ENCODE measurements at regions not wholly inside any gene's neighbourhood (a gene's known extent, or its start where the extent isn't known, plus 50 kb on each side); places are given as distances from the start of the nearest gene placed in this dataset.

DNA sequence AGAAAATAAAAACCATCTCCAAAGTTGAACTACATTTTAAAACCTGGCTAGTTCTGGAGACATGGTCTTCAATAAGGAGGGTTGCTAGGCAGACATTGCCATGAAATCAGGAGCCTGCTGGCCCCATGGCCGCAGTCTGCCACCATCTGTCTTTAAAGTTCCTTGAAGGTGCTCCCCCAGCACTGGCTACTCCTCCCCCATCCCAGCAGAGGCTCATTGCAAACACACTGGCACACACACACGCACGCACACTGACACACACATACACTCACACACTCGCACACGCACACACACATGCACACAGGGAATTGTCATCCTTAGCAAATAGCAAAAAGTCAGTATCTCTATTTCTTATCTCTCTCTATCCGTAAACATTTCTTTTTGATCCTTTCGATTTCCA is 68.4 kb downstream of the ZIC5 start:
- Histone ChIP-seq H3K27ac (ENCODE audit: low read depth, low read length) (no peak overlapping the region), H3K36me3 (ENCODE audit: control insufficient read depth, insufficient read depth, low read length) (no peaks in the 10 kb centered on the region), H3K4me3 (ENCODE audit: low read depth, low read length) (no peak overlapping the region), H3K27me3 (ENCODE audit: control insufficient read depth, insufficient read depth, low read length) (peaks cover 17% of the 10 kb centered on the region), H3K9me3 (ENCODE audit: control insufficient read depth, insufficient read depth, low read length) (no peaks in the 10 kb centered on the region), H3K4me1 (ENCODE audit: control insufficient read depth, insufficient read depth, low read length) (no peaks in the 10 kb centered on the region)
- no peak for DNase-seq (ENCODE audit: low read depth in 4 of 6, low spot score in 6 of 6)
- WGBS (ENCODE audit: insufficient coverage) = 79% methylated on average over 5 of the region's 7 CpGs

GRCh38 chr13:99902657-99903056 is 68.9 kb downstream of the ZIC5 start:
- Histone ChIP-seq H3K27me3 (ENCODE audit: control insufficient read depth, insufficient read depth, low read length) (peaks cover 19% of the 10 kb centered on the region), H3K4me1 (ENCODE audit: control insufficient read depth, insufficient read depth, low read length) (no peaks in the 10 kb centered on the region), H3K9me3 (ENCODE audit: control insufficient read depth, insufficient read depth, low read length) (no peaks in the 10 kb centered on the region), H3K36me3 (ENCODE audit: control insufficient read depth, insufficient read depth, low read length) (no peaks in the 10 kb centered on the region), H3K4me3 (ENCODE audit: low read depth, low read length) (no peak overlapping the region), H3K27ac (ENCODE audit: low read depth, low read length) (no peak overlapping the region)
- 66% methylated on average over 4 of the region's 4 CpGs for WGBS (ENCODE audit: insufficient coverage)
- DNase-seq (ENCODE audit: low read depth in 4 of 6, low spot score in 6 of 6) = no peak

GRCh38 chr13:99900960-99901359 is 70.6 kb downstream of the ZIC5 start:
- no peaks in the 10 kb centered on the region for H3K36me3 ChIP-seq (ENCODE audit: control insufficient read depth, insufficient read depth, low read length)
- no peak for DNase-seq (ENCODE audit: low read depth in 4 of 6, low spot score in 6 of 6)
- no peaks in the 10 kb centered on the region for H3K9me3 ChIP-seq (ENCODE audit: control insufficient read depth, insufficient read depth, low read length)
- H3K4me1 ChIP-seq (ENCODE audit: control insufficient read depth, insufficient read depth, low read length) = no peaks in the 10 kb centered on the region
- WGBS (ENCODE audit: insufficient coverage) = 92% methylated on average over 8 of the region's 8 CpGs
- peaks cover 35% of the 10 kb centered on the region for H3K27me3 ChIP-seq (ENCODE audit: control insufficient read depth, insufficient read depth, low read length)
- no peak overlapping the region for H3K4me3 ChIP-seq (ENCODE audit: low read depth, low read length)
- no peak overlapping the region for H3K27ac ChIP-seq (ENCODE audit: low read depth, low read length)

GRCh38 chr13:99898421-99898820 is 73.1 kb downstream of the ZIC5 start:
- peaks cover 15% of the 10 kb centered on the region for H3K4me1 ChIP-seq (ENCODE audit: control insufficient read depth, insufficient read depth, low read length)
- H3K36me3 ChIP-seq (ENCODE audit: control insufficient read depth, insufficient read depth, low read length) = no peaks in the 10 kb centered on the region
- H3K9me3 ChIP-seq (ENCODE audit: control insufficient read depth, insufficient read depth, low read length) = no peaks in the 10 kb centered on the region
- H3K27me3 ChIP-seq (ENCODE audit: control insufficient read depth, insufficient read depth, low read length) = peaks cover 58% of the 10 kb centered on the region
- DNase-seq (ENCODE audit: low read depth in 4 of 6, low spot score in 6 of 6) = no peak
- no peak overlapping the region for H3K27ac ChIP-seq (ENCODE audit: low read depth, low read length)
- WGBS (ENCODE audit: insufficient coverage) = 82% methylated on average over 6 of the region's 7 CpGs
- H3K4me3 ChIP-seq (ENCODE audit: low read depth, low read length) = no peak overlapping the region

GRCh38 chr13:99897076-99897440 is 74.5 kb downstream of the ZIC5 start:
- no peak for DNase-seq (ENCODE audit: low read depth in 4 of 6, low spot score in 6 of 6)
- H3K4me1 ChIP-seq (ENCODE audit: control insufficient read depth, insufficient read depth, low read length) = peaks cover 23% of the 10 kb centered on the region
- no peaks in the 10 kb centered on the region for H3K36me3 ChIP-seq (ENCODE audit: control insufficient read depth, insufficient read depth, low read length)
- peaks cover 67% of the 10 kb centered on the region for H3K27me3 ChIP-seq (ENCODE audit: control insufficient read depth, insufficient read depth, low read length)
- no peak overlapping the region for H3K27ac ChIP-seq (ENCODE audit: low read depth, low read length)
- H3K9me3 ChIP-seq (ENCODE audit: control insufficient read depth, insufficient read depth, low read length) = no peaks in the 10 kb centered on the region
- no peak overlapping the region for H3K4me3 ChIP-seq (ENCODE audit: low read depth, low read length)
- 68% methylated on average over 5 of the region's 7 CpGs for WGBS (ENCODE audit: insufficient coverage)

DNA sequence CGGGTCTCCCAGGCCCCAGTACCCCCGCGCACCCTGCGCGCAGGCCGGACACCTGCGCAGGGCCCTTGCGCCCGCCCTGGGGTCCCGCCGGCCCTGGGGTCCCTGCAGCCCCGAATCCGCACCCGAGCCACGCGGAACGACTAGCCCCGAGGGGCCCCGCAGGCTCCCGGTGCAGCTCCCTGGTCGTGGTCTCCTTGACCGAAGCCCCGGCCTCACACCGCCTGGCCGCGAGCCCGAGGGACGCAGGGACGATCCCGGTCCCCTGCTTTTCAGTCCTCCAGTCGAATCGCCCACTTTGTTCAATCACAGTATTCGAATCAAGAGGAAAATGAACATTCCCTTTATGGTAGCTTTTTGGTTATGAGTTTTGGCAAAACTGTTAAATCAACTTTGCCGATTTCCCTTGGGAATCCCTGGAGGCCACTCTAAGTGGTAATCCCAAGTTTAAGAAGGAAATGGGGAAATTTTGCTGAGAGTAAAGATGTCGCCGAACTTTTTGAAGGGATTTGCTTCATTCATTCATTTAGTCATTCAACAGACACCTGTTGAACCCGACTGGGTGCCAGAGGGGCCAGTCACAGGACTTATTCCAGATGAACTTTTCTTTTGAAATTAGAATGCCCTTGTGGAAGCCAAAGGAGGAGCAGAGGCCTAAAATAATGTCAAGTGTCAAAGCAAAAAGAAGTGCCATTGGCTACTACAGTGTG is 75.0 kb downstream of the ZIC5 start:
- H3K9me3 ChIP-seq (ENCODE audit: control insufficient read depth, insufficient read depth, low read length) = no peaks in the 10 kb centered on the region
- no peaks in the 10 kb centered on the region for H3K36me3 ChIP-seq (ENCODE audit: control insufficient read depth, insufficient read depth, low read length)
- no peak for DNase-seq (ENCODE audit: low read depth in 4 of 6, low spot score in 6 of 6)
- 11% methylated on average over 29 of the region's 37 CpGs for WGBS (ENCODE audit: insufficient coverage)
- no peak overlapping the region for H3K4me3 ChIP-seq (ENCODE audit: low read depth, low read length)
- H3K4me1 ChIP-seq (ENCODE audit: control insufficient read depth, insufficient read depth, low read length) = peaks cover 23% of the 10 kb centered on the region
- peaks cover 70% of the 10 kb centered on the region for H3K27me3 ChIP-seq (ENCODE audit: control insufficient read depth, insufficient read depth, low read length)
- peak overlapping the region; percentile 29 for H3K27ac ChIP-seq (ENCODE audit: low read depth, low read length)

DNA sequence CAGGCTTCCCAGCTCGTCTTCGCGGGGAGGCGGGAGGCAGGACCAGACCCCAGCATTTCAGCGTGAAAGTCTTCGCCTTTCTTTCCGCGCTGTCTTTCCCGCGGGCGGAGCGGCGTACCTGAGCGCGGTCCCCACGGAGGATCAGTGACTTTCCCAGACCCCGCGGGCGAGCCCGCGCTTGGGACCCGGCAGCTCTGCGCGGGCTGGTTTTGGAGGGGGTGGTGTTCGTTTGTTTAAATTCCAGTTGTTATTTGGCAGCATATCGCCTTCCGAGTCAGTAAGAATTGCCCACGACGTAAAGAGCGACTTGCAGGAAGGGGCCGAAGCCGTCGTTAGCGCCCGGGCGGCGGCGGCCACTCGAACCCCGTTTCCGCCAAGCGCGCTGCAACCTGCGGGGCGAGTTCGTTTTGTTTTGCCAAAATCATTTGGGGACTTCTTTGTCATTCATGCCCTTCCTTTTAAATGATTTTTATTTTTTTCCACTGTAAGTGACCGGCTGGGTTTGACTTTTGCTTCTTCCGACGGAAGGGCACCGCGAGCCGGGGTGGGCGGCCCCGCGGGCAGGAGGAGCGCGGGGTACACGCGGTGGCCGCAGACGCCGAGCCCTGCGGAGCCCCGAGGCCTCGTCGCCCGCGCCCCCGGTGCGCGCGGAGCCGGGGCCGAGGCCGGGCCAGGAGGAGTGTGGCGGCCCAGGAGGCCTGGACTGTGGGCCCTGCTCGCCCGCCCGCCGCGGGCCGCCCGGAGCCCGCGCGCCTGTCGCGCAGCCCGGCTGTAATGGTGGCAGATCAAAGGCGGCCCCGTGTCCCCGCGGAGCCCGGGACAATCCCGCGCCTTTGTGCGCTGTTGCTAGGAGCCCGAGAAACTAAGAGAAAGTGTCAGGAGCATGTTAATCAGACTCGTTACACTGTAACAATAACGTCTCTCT is 75.9 kb downstream of the ZIC5 start:
- WGBS (ENCODE audit: insufficient coverage) = 1% methylated on average over 100 of the region's 100 CpGs
- H3K4me1 ChIP-seq (ENCODE audit: control insufficient read depth, insufficient read depth, low read length) = peaks cover 23% of the 10 kb centered on the region
- peak overlapping the region; percentile 50 for H3K27ac ChIP-seq (ENCODE audit: low read depth, low read length)
- no peaks in the 10 kb centered on the region for H3K36me3 ChIP-seq (ENCODE audit: control insufficient read depth, insufficient read depth, low read length)
- no peaks in the 10 kb centered on the region for H3K9me3 ChIP-seq (ENCODE audit: control insufficient read depth, insufficient read depth, low read length)
- H3K4me3 ChIP-seq (ENCODE audit: low read depth, low read length) = peak overlapping the region; percentile 26
- DNase-seq (ENCODE audit: low read depth in 4 of 6, low spot score in 6 of 6) = peak in 2 of 6 donors; percentile 73 to 82
- H3K27me3 ChIP-seq (ENCODE audit: control insufficient read depth, insufficient read depth, low read length) = peaks cover 76% of the 10 kb centered on the region

DNA sequence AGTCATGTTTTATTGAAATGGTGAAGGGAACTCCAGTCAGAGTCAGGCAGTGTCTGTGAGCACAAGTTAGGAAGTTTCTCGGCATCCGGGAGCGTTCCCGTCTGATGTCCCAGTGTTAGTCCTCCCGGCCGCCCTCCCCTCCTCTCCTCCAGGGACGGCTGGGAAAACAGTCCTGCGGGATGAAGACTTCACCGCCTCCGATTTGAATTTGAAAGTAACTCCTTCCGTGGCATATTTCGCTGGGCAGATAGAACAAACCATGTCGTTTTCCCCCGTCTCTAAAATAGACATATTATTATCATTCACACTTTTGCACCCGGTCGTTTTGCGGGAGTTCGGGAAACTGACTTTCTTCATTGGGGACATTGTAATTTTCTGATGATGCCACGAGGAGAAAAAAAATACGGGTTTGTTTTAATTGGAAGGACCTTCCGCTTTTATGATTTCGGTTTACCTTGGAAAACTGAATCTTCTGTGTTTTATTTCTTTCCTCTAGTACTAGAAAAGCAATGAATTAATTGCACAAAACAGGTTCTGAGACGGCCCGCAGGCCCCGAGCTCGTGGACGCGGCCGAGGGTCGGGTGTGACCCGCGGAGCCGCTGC is 76.6 kb downstream of the ZIC5 start:
- DNase-seq (ENCODE audit: low read depth in 4 of 6, low spot score in 6 of 6) = peak in 2 of 6 donors; percentile 61 to 63
- Histone ChIP-seq H3K36me3 (ENCODE audit: control insufficient read depth, insufficient read depth, low read length) (no peaks in the 10 kb centered on the region), H3K4me1 (ENCODE audit: control insufficient read depth, insufficient read depth, low read length) (peaks cover 23% of the 10 kb centered on the region), H3K27ac (ENCODE audit: low read depth, low read length) (peak overlapping the region; percentile 50), H3K4me3 (ENCODE audit: low read depth, low read length) (peak overlapping the region; percentile 26), H3K9me3 (ENCODE audit: control insufficient read depth, insufficient read depth, low read length) (no peaks in the 10 kb centered on the region), H3K27me3 (ENCODE audit: control insufficient read depth, insufficient read depth, low read length) (peaks cover 79% of the 10 kb centered on the region)
- WGBS (ENCODE audit: insufficient coverage) = 2% methylated on average over 20 of the region's 33 CpGs

DNA sequence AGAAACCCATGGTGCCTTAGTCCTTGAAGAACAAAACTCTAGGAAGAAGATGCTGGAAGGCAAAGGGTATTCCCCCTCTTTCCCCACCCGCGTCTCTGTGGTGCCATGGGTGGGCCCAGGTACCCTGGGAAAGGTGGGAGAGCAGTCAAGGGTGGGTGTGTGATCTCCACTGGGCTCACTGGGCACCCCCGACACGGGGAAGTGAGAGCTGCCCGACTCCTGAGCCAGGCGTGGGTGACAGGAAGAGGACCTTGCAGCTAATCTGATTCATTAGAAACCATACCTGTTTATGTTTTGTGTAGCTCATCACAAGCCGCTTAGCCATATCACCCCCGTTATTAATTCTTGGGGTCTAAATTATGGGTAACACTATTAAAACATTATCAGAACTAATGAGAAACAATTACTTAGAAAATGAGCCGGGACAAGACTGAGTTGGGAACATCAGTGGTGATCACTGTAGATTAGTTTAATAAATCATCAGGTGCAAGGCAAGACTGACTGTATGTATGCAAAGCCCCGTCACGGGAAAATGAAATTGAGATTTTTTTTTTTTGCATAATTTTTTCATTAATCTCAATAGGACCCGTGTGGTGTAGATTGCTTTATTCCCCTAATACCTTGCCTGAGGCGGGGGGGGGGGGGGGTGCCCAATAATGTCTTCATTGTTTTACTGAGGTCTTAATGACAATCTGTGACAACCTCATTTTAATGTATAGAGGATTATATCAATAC is 77.3 kb downstream of the ZIC5 start:
- Histone ChIP-seq H3K36me3 (ENCODE audit: control insufficient read depth, insufficient read depth, low read length) (no peaks in the 10 kb centered on the region), H3K4me1 (ENCODE audit: control insufficient read depth, insufficient read depth, low read length) (peaks cover 23% of the 10 kb centered on the region), H3K27me3 (ENCODE audit: control insufficient read depth, insufficient read depth, low read length) (peaks cover 83% of the 10 kb centered on the region), H3K27ac (ENCODE audit: low read depth, low read length) (peak overlapping the region; percentile 50), H3K9me3 (ENCODE audit: control insufficient read depth, insufficient read depth, low read length) (no peaks in the 10 kb centered on the region), H3K4me3 (ENCODE audit: low read depth, low read length) (peak overlapping the region; percentile 26)
- 77% methylated on average over 4 of the region's 13 CpGs for WGBS (ENCODE audit: insufficient coverage)
- peak in 1 of 6 donors; percentile 75 for DNase-seq (ENCODE audit: low read depth in 4 of 6, low spot score in 6 of 6)

All from spinal cord (tissue), 9 donors.